DND-41 (cell line): ENCODE measurements at regions not wholly inside any gene's neighbourhood (a gene's known extent, or its start where the extent isn't known, plus 50 kb on each side); places are given as distances from the start of the nearest gene placed in this dataset.

ENCODE experiments used
- CTCF ChIP-seq: IDR thresholded peaks from 2 replicates; pipeline ENCODE4 v1.5.1; 2012; ENCODE audit warnings: borderline replicate concordance, low read length, moderate library complexity, mild to moderate bottlenecking; ENCODE audit not compliant: poor library complexity, severe bottlenecking; ENCODE audit errors: extremely low read depth
- EZH2 ChIP-seq: IDR thresholded peaks from 3 replicates; pipeline ENCODE4 v1.6.1; 2012; ENCODE audit warnings: borderline replicate concordance, low read depth, mild to moderate bottlenecking, moderate library complexity, low read length, inconsistent platforms; ENCODE audit not compliant: severe bottlenecking

DNA sequence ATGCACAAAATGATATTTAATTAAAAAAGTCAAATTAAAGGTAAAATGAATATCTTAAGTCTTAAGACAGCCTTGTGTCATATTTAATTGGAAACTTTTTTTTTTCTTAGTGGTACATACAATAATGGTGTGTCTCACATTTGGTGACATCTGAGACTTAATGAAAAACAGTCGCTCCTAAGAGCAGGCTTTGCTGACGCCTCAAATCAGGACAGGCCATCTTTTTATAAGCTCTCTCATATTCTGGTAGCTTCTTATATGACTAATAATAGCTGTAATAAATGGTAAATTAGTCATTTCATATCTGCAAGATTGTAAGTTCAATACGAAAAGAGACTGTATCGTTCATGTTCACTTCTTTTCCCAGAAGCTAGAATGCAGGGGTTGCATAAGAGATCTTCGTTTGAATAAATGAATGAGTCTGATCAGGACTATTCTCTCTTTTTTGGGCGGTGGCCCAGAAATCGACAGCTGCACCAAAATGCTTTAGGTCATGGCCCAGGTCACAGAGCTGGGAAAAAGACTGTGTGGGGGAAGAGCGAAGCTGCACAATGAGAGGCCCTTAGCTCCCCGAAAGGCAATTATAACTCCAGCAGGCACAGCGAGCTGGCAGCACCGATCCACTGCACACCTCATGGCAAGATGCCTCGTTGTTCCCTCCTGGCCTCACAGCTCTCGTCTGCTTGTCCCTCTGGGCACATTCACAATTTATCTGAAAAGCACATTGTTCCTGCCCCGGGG, 69.4 kb downstream of the NRN1 start:
- TF ChIP-seq CTCF (no peak), EZH2 (no peak)
